Activated B cell treated with CpG ODN at 0.5 μM for 24 hours (primary cell): ENCODE measurements at regions not wholly inside any gene's neighbourhood (a gene's known extent, or its start where the extent isn't known, plus 50 kb on each side); places are given as distances from the start of the nearest gene placed in this dataset.

Source experiments
- ATAC-seq: fragments of 200-7000 bp; cut with Tn5 transposase; one replicate; pipeline ENCODE4 v1.10.0; 2021; ENCODE audit warnings: low read depth, mild to moderate bottlenecking, moderate library complexity
- CTCF ChIA-PET: fragments of 350-600 bp; sonication (Branson Sonifier 250); formaldehyde crosslinking; loops from one replicate; lab custom pipeline; 2021; ENCODE audit warnings: antibody characterized with exemption; lab: Charles Lee
- POLR2A ChIA-PET: fragments of 350-600 bp; sonication (Branson Sonifier 250); formaldehyde crosslinking; loops from one replicate; lab custom pipeline; 2021; ENCODE audit warnings: antibody characterized with exemption; lab: Charles Lee
- DNase-seq: peaks from one replicate; pipeline ENCODE4 v3.0.0; 2022
- H3K27ac Mint-ChIP-seq: one replicate; pipeline ENCODE4 v1.8.0; 2020; ENCODE audit warnings: mixed read lengths
- H3K27me3 Mint-ChIP-seq: one replicate; pipeline ENCODE4 v1.8.0; 2021; ENCODE audit warnings: mixed read lengths
- H3K36me3 Mint-ChIP-seq: one replicate; pipeline ENCODE4 v1.8.0; 2021; ENCODE audit warnings: low read depth, mixed read lengths
- H3K4me1 Mint-ChIP-seq: one replicate; pipeline ENCODE4 v1.8.0; 2021; ENCODE audit warnings: mixed read lengths
- H3K4me3 Mint-ChIP-seq: one replicate; pipeline ENCODE4 v1.8.0; 2020; ENCODE audit warnings: mild to moderate bottlenecking, mixed read lengths
- H3K9me3 Mint-ChIP-seq: one replicate; pipeline ENCODE4 v1.8.0; 2020; ENCODE audit warnings: mixed read lengths
- CTCF ChIP-seq: fragments of 200-600 bp; IDR thresholded peaks from one replicate; pipeline ENCODE4 v1.8.0; 2022; ENCODE audit warnings: antibody characterized with exemption, mild to moderate bottlenecking
- intact Hi-C: fragments of 100-400 bp; cut with micrococcal nuclease; formaldehyde crosslinking; loops from one replicate; pipeline ENCODE4 v1.15.1; 2024

- no peak overlapping the region for H3K27ac Mint-ChIP-seq
- POLR2A ChIA-PET = no interaction called here
- no peak for TF ChIP-seq CTCF
- H3K4me1 Mint-ChIP-seq = peaks cover 2% of the 10 kb centered on the region
- H3K9me3 Mint-ChIP-seq = no peaks in the 10 kb centered on the region
- H3K4me3 Mint-ChIP-seq = no peak overlapping the region
- DNase-seq = no peak
- ATAC-seq = no peak
- H3K27me3 Mint-ChIP-seq = peaks cover 14% of the 10 kb centered on the region
- intact Hi-C loops = loop anchor here (5.0 kb wide), 1 partner anchor 1077 kb away; no protein-coding TSS in a partner anchor
- CTCF ChIA-PET = interaction anchor here (1.1 to 1.7 kb wide), 2 partner anchors 10 to 1001 kb away, joined by 3 to 6 read pairs; no protein-coding TSS in a partner anchor
- H3K36me3 Mint-ChIP-seq = no peaks in the 10 kb centered on the region
Observed at GRCh38 chr9:14428781-14429230, 114.9 kb upstream of the NFIB start.

GRCh38 chr9:14427419-14427818 lies 113.5 kb upstream of the NFIB start:
- ATAC-seq = no peak
- H3K4me3 Mint-ChIP-seq = no peak overlapping the region
- H3K4me1 Mint-ChIP-seq = peaks cover 2% of the 10 kb centered on the region
- ChIA-PET CTCF (no interaction called here), POLR2A (no interaction called here)
- DNase-seq = no peak
- no peaks in the 10 kb centered on the region for H3K36me3 Mint-ChIP-seq
- TF ChIP-seq CTCF = no peak
- intact Hi-C loops = loop anchor here (5.0 kb wide), 1 partner anchor 1075 kb away; no protein-coding TSS in a partner anchor
- peaks cover 13% of the 10 kb centered on the region for H3K27me3 Mint-ChIP-seq
- no peaks in the 10 kb centered on the region for H3K9me3 Mint-ChIP-seq
- no peak overlapping the region for H3K27ac Mint-ChIP-seq

- no peak for ATAC-seq
- H3K27me3 Mint-ChIP-seq = peaks cover 8% of the 10 kb centered on the region
- no peak overlapping the region for H3K4me3 Mint-ChIP-seq
- no peak overlapping the region for H3K27ac Mint-ChIP-seq
- no peaks in the 10 kb centered on the region for H3K9me3 Mint-ChIP-seq
- intact Hi-C loops = loop anchor here (5.0 kb wide), 1 partner anchor 1073 kb away; no protein-coding TSS in a partner anchor
- no peak for TF ChIP-seq CTCF
- H3K4me1 Mint-ChIP-seq = peaks cover 2% of the 10 kb centered on the region
- no peaks in the 10 kb centered on the region for H3K36me3 Mint-ChIP-seq
- ChIA-PET POLR2A (no interaction called here), CTCF (no interaction called here)
- DNase-seq = no peak
Observed at GRCh38 chr9:14424983-14425382, 111.0 kb upstream of the NFIB start.

GRCh38 chr9:14424289-14424688 lies 110.3 kb upstream of the NFIB start:
- Mint-ChIP-seq H3K27ac (no peak overlapping the region), H3K9me3 (no peaks in the 10 kb centered on the region), H3K4me1 (peaks cover 2% of the 10 kb centered on the region), H3K36me3 (no peaks in the 10 kb centered on the region), H3K4me3 (no peak overlapping the region), H3K27me3 (peaks cover 8% of the 10 kb centered on the region)
- CTCF ChIA-PET = no interaction called here
- ATAC-seq = no peak
- DNase-seq = no peak
- POLR2A ChIA-PET = interaction anchor here (0.6 kb wide), 1 partner anchor 8 kb away, joined by 3 read pairs; no protein-coding TSS in a partner anchor
- no peak for TF ChIP-seq CTCF
- intact Hi-C loops = no loop called here

GRCh38 chr9:14423815-14424261 lies 109.9 kb upstream of the NFIB start:
- CTCF ChIA-PET = no interaction called here
- Mint-ChIP-seq H3K27me3 (peaks cover 8% of the 10 kb centered on the region), H3K4me1 (peaks cover 2% of the 10 kb centered on the region), H3K4me3 (no peak overlapping the region), H3K36me3 (no peaks in the 10 kb centered on the region), H3K9me3 (no peaks in the 10 kb centered on the region), H3K27ac (no peak overlapping the region)
- POLR2A ChIA-PET = no interaction called here
- TF ChIP-seq CTCF = no peak
- DNase-seq = no peak
- no peak for ATAC-seq
- intact Hi-C loops = no loop called here
